HT-29 (cell line): ENCODE measurements at regions not wholly inside any gene's neighbourhood (a gene's known extent, or its start where the extent isn't known, plus 50 kb on each side); places are given as distances from the start of the nearest gene placed in this dataset.

ENCODE experiments used
- DNase-seq: peaks from one replicate; pipeline ENCODE4 v3.0.0-alpha.2; 2015; ENCODE audit warnings: low spot score

DNA sequence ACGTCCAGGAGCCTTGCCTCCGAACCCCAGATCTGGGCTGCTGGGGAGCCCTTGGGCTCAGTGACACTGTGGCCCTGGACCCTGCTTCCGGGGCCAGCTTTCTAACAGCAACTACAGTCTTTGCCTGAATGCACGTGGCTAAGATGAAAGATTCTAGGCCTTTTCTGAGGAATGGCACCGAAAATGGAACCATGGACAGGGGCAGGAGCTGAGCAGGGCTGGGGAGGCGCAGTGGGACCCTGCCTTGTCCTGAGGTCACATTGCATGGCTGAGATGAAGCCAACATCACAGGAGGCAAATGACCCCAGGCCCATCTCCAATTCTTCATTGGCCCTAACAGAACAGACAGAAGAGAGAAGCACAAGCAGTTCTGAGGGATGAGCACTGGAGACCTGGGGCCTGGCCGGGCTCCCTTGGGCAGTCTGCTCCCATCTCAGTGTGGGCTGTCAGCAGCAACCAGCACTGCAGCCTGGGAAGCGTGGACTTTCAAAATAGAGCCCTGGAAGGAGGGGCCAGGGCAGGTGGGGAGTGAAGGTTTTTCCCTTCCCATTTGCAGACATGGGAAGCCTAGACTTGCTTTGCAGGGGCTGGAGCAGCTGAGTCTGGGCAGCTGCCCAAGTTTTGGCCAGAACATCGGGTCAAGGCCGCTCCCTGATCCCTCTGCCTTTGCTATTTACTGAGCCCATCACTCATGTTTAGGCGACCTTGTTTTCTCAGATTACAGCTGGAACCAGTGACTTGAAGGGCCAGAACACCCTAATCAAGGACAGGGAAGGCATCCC is 114.4 kb upstream of the TCERG1L start:
- DNase-seq = no peak

DNA sequence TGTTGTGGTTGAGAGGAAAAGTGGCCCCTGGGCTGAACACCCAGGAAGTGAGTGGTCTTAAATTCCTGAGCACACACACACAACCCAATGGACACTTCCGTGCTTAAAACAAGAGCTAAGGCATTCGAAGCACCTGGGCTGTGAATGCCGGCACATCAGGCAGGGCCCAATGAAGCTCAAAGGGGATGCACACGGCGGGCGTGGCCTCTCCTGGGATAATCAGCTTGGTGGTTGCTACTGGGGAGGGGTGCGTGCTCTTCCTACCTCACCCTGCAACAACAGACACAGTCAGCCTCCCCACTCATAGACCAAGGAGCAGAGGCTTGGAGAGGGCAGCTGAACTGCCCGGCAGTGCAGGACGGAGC is 115.0 kb upstream of the TCERG1L start:
- no peak for DNase-seq

DNA sequence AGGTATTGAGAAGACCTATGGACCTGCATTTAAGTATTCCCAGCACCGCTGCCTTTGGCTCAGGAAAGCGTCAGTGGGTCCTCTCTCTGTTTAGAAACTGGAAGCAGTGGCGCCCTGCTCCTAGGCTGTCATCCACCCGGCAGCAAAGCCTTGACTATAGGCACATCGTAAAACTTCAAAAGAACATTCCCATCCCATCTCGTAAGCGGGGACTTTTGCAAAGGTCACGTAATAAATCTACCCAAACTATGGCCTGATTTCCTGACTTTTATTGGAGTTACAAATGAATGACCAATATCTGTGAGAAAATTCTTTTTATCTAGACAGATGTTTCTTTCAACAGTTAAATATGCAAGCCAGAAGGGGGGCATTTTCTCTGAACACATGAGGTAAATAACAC is 115.8 kb upstream of the TCERG1L start:
- no peak for DNase-seq

DNA sequence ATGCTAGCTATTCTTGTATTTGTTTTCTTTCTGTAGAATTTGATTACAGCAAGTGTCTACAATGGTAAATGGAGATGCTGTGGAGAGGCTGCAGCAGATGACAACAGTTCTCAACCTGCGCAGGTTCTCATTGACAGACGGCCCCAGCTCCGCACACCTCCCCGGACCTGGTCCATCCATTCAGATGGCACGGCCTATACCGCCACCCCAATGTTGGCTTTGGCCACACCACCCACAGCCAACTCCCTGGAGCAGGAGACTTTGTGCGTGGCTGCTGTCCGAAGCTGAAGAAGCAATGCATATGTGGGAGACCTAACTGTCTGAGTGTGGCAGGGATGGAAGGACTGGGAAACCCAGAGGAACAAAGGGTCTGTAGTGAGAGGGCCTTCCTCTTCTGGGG is 116.4 kb upstream of the TCERG1L start:
- no peak for DNase-seq

DNA sequence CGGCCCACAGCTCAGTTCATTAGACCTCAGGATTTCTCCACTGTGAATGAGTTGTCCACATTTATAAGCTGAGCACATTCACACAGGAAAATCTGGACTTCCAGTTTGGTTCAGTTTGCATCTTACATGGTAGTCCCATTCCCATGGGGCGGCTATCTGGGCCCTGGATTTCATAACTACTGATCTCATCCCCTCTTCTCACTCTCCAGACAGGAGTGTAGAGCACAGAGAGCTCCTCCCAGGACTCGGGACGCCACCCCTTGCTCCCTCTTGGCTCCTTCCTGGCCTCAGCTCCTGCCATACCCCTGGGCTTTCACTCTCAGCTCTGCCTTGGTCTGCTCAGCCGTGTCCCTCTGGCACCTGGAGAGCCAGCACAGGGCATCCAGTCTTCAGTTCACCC is 117.6 kb upstream of the TCERG1L start:
- DNase-seq = no peak

GRCh38 chr10:131429942-131430341 is 118.4 kb upstream of the TCERG1L start:
- no peak for DNase-seq

- DNase-seq = no peak
Measured at GRCh38 chr10:131430716-131431412, 119.3 kb upstream of the TCERG1L start.

- DNase-seq = no peak
Measured at GRCh38 chr10:131431533-131431932, 120.0 kb upstream of the TCERG1L start.

DNA sequence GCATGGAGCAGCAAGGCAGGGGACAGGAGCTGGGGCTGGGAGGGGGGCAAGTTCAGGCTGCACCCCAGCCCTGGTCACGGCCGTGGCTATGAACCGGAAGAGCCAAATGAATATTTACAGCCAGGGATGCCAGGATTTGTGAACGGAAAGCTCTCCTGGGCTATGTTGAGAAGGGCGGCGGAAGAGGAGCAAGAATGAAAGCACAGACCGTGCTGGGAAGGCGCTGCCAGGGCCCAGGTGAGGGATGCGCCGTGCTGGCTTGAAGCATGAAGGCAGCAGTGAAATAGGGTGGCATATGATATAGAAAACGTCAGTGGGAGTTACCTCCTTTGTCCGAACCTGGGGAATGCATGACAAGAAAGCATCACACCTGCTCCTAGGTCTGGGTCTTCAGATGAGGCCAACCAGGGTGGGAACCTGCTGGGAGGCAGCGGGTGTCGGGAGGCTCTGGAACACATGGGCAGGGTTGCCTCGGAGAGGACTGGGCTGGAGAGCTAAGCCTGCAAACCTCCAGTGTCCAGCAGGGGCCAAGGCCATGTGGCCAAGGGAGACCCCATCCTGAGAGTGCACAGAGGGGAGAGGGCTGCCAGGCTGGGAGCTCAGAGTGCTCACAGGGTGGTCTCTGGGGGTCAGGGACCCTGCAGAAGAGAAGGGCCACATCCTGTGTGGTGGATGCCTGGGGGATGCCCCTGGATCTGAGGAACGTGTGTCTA is 120.6 kb upstream of the TCERG1L start:
- DNase-seq = no peak

DNA sequence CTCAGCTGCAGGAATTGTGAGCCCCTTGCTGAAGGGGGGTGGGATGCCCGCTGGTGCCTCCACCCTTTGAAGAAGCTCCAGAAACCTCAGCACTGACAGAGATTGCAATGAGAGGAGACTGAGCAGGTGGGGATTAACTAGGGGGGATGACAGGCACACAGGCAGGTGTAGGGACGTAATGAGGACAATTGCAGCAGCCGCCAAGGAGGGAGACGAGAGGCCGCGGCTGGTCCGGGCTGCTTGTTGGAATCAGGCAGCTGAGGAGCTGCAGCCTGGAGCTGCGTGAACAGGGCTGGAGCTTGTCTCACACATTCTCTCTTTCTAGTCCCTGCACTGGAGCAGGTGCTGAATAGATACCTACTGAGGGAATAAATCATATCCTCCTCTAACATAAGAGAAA is 122.0 kb upstream of the TCERG1L start:
- DNase-seq = no peak

GRCh38 chr10:131435232-131435631 is 123.7 kb upstream of the TCERG1L start:
- no peak for DNase-seq

GRCh38 chr10:131435760-131436457 is 124.4 kb upstream of the TCERG1L start:
- no peak for DNase-seq

- DNase-seq = no peak
Measured at GRCh38 chr10:131436458-131436857, 124.9 kb upstream of the TCERG1L start.

GRCh38 chr10:131437556-131438475 is 126.3 kb upstream of the TCERG1L start:
- DNase-seq = no peak

DNA sequence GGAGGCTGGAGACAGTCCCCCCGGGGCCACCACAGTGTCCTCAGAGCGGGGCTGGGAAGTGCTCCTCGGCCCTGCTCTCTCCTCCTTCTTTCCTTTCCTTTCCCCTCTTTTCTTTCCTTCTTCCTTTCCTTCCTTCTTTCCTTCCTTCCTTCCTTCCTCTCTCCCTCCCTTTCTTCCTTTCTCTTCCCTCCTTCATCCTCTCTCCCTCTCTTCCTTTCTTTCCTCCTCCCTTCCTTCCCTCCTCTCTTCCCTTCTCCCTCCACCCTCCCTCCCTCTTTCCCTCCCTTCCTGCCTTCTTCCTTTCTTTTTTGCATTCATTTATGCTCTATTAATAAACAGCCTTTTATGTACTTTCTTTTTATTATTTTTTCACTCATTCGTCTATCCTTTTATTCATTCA is 127.1 kb upstream of the TCERG1L start:
- no peak for DNase-seq

DNA sequence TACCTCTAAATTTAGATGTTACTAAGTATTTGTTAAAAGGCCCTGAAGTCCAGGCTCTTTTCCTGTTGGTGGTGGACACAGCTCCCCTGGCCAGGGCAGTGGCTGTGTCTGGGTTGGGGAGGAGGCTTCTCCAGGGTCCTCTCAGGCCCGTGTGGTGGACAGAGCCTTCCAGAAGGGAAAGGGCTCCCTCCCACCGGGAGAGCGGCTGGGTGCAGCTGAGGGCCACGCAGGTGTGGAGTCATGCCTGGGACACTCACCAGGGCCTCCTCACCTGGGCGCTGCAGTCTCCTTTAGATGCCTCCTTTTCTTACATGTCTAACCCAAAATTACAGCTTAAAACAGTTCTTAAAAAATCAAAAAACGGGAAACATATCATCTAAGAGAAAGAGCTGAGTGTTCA is 128.2 kb upstream of the TCERG1L start:
- DNase-seq = no peak

GRCh38 chr10:131440405-131441360 is 129.2 kb upstream of the TCERG1L start:
- DNase-seq = no peak

GRCh38 chr10:131442271-131442670 is 130.8 kb upstream of the TCERG1L start:
- DNase-seq = no peak

GRCh38 chr10:131444286-131444685 is 132.8 kb upstream of the TCERG1L start:
- no peak for DNase-seq
